Testis (tissue), 2 donors: ENCODE measurements at regions not wholly inside any gene's neighbourhood (a gene's known extent, or its start where the extent isn't known, plus 50 kb on each side); places are given as distances from the start of the nearest gene placed in this dataset.

Source experiments
- POLR2A ChIP-seq: fragments of 450-650 bp; IDR thresholded peaks from one replicate; pipeline ENCODE4 v1.6.1; 2017; ENCODE audit warnings: antibody characterized with exemption, mild to moderate bottlenecking, moderate library complexity
- TF ChIP-seq, protein P1 (sequence below), 3 experiments: fragments of 450-650 bp in 2 of 3; fragments of 200-600 bp in 1 of 3; sonication (generic) in 1 of 3; IDR thresholded peaks; one replicate each; pipeline ENCODE4 v1.5.1; 2016 to 2019; ENCODE audit warnings: antibody characterized with exemption in 3 of 3, mild to moderate bottlenecking in 2 of 3, moderate library complexity in 1 of 3

DNA sequence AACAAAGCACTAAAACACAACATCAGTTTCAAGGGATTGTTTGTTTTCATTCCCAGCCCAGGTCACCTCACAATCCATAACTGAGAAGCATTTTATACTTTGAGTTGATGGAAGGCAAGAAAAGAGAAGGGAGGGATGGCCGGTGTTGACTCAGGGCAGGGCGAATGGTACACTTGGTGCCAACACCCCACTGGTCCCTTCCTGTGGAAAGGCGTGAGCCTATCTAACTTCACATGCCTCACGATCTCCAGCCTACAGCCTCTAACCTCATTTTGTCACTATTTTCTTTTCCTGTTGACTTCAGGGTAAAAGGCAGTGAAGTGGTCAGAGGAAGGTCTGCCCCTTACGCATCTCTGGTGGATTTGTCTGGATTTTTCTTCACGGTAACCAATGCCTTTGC lies 53.5 kb upstream of the SASH1 start:
- TF ChIP-seq, protein P1, sequence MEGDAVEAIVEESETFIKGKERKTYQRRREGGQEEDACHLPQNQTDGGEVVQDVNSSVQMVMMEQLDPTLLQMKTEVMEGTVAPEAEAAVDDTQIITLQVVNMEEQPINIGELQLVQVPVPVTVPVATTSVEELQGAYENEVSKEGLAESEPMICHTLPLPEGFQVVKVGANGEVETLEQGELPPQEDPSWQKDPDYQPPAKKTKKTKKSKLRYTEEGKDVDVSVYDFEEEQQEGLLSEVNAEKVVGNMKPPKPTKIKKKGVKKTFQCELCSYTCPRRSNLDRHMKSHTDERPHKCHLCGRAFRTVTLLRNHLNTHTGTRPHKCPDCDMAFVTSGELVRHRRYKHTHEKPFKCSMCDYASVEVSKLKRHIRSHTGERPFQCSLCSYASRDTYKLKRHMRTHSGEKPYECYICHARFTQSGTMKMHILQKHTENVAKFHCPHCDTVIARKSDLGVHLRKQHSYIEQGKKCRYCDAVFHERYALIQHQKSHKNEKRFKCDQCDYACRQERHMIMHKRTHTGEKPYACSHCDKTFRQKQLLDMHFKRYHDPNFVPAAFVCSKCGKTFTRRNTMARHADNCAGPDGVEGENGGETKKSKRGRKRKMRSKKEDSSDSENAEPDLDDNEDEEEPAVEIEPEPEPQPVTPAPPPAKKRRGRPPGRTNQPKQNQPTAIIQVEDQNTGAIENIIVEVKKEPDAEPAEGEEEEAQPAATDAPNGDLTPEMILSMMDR (IDR thresholded peaks at IDR 0.05): no peak
- TF ChIP-seq POLR2A: no peak
